ENCODE measurements at regions not wholly inside any gene's neighbourhood (a gene's known extent, or its start where the extent isn't known, plus 50 kb on each side); places are given as distances from the start of the nearest gene placed in this dataset.

DNA sequence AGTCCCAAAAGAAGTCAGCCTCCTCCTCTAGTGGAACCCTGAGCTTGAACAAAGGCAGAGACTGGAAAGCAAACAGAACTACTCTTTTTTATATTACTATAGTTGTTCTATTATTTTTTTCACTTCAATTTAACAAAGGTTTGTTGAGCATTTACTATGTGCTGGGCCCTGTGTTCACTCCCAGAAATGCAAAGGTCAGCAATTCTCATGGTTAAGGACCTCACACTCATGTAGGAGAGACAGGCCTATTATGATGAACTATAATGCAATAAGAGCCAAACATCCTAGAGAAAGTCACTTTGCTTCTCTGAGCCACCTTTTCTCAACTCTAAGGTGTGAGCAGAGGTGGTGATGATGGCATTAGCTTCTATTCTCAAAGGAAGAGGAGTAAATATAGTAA, 82.1 kb upstream of the ARHGEF3 start:
- DNase-seq (ENCODE audit: low read depth): no peak
- no peak overlapping the region for H3K4me3 ChIP-seq (ENCODE audit: low read depth, low read length)
- TF ChIP-seq CTCF (conservative IDR thresholded peaks at IDR 0.05; ENCODE audit: low read depth, low read length): no peak

DNA sequence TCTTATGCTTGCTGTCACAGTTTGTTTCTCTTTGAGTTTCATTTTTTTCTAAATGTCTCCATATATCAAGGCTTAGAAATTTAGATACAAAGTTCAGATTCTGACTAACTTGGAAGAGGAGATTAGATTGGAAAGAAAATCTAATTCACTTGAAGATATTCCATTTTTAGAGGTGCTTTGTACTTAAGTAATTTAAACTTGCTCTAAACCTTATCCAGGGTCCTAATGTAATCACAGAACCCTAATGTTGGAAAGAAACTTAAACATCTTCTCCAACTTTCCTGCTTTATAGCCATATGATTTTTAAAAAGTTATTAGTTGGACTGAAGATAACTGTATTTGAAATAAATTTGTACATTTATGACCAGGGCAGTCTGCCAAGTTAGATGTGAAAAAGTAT, 81.1 kb upstream of the ARHGEF3 start:
- TF ChIP-seq CTCF (conservative IDR thresholded peaks at IDR 0.05; ENCODE audit: low read depth, low read length): no peak
- no peak overlapping the region for H3K4me3 ChIP-seq (ENCODE audit: low read depth, low read length)

DNA sequence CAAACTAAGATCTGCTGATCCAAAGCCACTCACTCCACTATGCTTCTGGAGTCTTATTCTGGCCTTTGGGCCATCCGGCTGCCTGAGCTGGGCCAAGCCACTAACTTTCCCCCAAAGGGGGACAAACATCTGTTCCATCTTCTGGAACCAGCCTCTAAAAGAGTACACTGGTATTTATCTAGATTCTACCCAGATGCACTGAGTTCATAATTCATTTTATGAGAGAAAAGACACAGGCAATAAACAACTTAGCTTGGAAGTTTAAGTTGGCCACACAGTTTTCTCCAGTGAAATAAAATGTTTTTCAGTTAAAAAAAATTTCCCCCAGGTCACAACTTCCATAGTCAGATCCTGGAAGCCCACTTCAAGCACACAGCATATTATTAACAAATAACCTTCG, 80.1 kb upstream of the ARHGEF3 start:
- DNase-seq (ENCODE audit: low read depth): no peak
- no peak for TF ChIP-seq CTCF (conservative IDR thresholded peaks at IDR 0.05; ENCODE audit: low read depth, low read length)
- H3K4me3 ChIP-seq (ENCODE audit: low read depth, low read length): no peak overlapping the region

More for the DNA sequence above, 81.1 kb upstream of the ARHGEF3 start:
- DNase-seq (ENCODE audit: low read depth): no peak

GRCh38 chr3:56880720-56881575, 79.2 kb upstream of the ARHGEF3 start:
- H3K4me3 ChIP-seq (ENCODE audit: low read depth, low read length): no peak overlapping the region
- DNase-seq (ENCODE audit: low read depth): no peak
- no peak for TF ChIP-seq CTCF (conservative IDR thresholded peaks at IDR 0.05; ENCODE audit: low read depth, low read length)

DNA sequence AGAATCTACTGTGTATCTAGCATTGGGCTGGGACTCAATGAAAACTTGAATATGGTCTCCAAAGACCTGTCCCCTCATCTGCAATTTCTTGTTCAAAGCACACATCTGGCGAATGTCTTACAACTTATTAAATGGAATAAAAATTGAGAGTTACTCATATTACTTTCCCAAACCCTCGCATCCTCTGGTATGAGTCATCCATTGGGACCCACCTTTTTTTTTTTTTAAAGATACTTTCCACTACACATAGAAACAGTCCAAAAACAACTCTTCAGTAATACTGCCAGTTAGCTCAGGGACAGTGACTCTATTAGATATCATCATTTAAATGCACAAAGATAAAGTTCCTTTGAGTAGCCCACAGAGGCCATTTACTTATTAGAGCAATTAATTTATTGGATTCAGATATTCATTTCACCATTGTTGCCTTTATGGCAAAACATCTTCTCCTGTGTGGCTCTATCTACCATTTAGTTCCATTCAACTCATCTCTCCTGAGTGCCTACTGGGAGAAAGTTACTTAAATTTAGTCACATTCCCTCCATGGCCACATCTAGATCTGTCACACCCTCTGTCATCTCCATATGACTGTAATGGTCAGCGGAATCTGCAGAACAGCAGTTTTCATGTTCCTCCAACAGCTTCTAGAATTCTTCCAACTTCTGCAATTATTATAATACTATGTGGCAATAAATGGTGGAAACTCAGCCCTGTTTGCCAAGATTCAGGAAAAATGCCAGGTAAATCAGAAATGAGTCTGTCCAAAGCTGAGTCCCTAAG, 77.9 kb upstream of the ARHGEF3 start:
- no peak for TF ChIP-seq CTCF (conservative IDR thresholded peaks at IDR 0.05; ENCODE audit: low read depth, low read length)
- H3K4me3 ChIP-seq (ENCODE audit: low read depth, low read length): no peak overlapping the region
- DNase-seq (ENCODE audit: low read depth): no peak

DNA sequence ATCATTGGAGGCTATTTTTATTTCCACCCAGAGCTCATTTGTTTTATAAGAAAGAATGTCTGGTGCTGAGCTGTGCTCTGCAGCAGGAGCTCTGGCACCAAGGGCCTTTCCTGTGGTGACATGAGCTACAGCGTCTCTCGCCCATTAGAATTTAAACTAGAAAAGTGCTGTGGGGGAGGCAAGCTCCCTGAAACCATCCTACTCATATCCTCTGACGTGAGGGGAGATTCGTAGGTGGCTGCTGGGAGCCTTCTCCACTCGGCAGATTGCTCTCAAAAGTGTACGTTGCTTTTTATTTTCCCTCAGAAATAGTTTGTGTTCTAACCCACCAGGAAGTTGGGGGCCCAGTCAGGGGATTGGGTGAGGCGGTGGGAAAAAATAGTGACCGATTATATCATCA, 76.3 kb upstream of the ARHGEF3 start:
- no peak overlapping the region for H3K4me3 ChIP-seq (ENCODE audit: low read depth, low read length)
- TF ChIP-seq CTCF (conservative IDR thresholded peaks at IDR 0.05; ENCODE audit: low read depth, low read length): no peak
- no peak for DNase-seq (ENCODE audit: low read depth)

Measured in epithelial cell of proximal tubule (primary cell).